ENCODE measurements at regions not wholly inside any gene's neighbourhood (a gene's known extent, or its start where the extent isn't known, plus 50 kb on each side); places are given as distances from the start of the nearest gene placed in this dataset.

DNA sequence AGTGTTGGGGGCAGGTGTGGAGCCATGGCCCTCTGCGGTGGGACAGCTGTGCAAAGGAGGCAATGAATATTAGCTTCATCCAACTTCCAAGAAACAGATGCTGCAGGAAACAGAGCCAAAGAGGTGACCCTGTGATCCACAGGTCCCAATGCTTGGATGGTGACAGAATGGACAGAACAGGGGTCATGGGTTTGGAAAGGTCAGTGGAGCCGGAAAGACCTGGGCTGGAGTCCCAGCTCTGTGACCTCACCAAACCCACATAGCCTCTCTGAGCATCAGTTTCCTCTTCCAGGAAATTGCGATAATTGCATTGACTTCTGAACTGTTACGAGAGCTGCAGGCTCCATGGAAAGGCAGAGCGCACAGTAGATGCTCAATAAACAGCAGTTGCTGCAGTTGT lies 110.2 kb upstream of the GSC start:
- Mint-ChIP-seq H3K9me3 (ENCODE audit: low read depth) (no peaks in the 10 kb centered on the region), H3K27me3 (peaks cover 14% of the 10 kb centered on the region), H3K36me3 (ENCODE audit: insufficient read depth) (no peaks in the 10 kb centered on the region), H3K4me3 (ENCODE audit: low read depth) (no peak overlapping the region), H3K27ac (no peak overlapping the region), H3K4me1 (ENCODE audit: low read depth) (peaks cover 26% of the 10 kb centered on the region)
- TF ChIP-seq, protein P1, sequence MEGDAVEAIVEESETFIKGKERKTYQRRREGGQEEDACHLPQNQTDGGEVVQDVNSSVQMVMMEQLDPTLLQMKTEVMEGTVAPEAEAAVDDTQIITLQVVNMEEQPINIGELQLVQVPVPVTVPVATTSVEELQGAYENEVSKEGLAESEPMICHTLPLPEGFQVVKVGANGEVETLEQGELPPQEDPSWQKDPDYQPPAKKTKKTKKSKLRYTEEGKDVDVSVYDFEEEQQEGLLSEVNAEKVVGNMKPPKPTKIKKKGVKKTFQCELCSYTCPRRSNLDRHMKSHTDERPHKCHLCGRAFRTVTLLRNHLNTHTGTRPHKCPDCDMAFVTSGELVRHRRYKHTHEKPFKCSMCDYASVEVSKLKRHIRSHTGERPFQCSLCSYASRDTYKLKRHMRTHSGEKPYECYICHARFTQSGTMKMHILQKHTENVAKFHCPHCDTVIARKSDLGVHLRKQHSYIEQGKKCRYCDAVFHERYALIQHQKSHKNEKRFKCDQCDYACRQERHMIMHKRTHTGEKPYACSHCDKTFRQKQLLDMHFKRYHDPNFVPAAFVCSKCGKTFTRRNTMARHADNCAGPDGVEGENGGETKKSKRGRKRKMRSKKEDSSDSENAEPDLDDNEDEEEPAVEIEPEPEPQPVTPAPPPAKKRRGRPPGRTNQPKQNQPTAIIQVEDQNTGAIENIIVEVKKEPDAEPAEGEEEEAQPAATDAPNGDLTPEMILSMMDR (IDR thresholded peaks at IDR 0.05; ENCODE audit: unreplicated experiment), result no peak
- DNase-seq (ENCODE audit: low spot score, unreplicated experiment), result no peak

DNA sequence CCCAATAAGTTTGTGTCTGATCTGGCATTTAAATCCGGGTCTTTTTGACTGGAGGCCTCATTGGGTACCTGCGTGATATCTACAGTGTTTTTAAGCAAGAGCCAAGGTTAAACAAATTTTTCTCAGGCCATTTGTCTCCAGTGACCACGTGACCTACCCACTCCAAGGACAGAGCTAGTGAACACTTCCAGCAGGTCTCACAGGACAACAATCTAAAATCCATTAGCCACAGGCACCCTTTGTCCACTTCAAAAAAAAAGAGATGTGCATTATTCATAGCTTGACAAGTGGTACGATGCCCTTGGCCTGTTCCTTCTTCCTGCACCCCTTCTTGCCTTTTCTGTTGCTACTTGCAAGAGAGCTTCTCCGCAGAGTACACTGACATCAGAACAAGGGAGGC lies 109.6 kb upstream of the GSC start:
- Mint-ChIP-seq H3K27ac (no peak overlapping the region), H3K36me3 (ENCODE audit: insufficient read depth) (no peaks in the 10 kb centered on the region), H3K9me3 (ENCODE audit: low read depth) (no peaks in the 10 kb centered on the region), H3K27me3 (peaks cover 11% of the 10 kb centered on the region), H3K4me3 (ENCODE audit: low read depth) (no peak overlapping the region), H3K4me1 (ENCODE audit: low read depth) (peaks cover 21% of the 10 kb centered on the region)
- DNase-seq (ENCODE audit: low spot score, unreplicated experiment), result no peak
- TF ChIP-seq, protein P1 (IDR thresholded peaks at IDR 0.05; ENCODE audit: unreplicated experiment), result no peak

GRCh38 chr14:94876306-94876705 lies 106.4 kb upstream of the GSC start:
- TF ChIP-seq, protein P1 (IDR thresholded peaks at IDR 0.05; ENCODE audit: unreplicated experiment), result no peak
- no peaks in the 10 kb centered on the region for H3K36me3 Mint-ChIP-seq (ENCODE audit: insufficient read depth)

DNA sequence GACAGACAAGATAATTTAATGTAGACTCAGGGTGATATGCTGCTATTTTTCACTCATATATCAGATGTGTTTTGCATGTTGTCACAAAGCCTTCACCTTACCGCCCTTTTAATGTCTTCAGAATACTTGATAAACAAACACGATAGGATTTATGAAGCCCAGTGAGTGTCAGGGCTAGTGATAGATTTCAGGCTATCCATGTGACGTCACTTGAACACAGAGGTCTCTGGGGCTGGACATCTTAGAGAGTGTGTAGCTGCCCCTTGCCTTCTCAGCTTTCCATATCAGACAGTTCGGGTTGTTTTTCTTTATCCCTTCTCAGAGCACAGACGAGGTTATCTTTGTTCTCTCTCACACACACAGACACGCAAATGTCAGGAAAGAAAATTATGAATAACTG lies 105.3 kb upstream of the GSC start:
- TF ChIP-seq, protein P1 (IDR thresholded peaks at IDR 0.05; ENCODE audit: unreplicated experiment), result no peak
- Mint-ChIP-seq H3K27ac (peak overlapping the region; percentile 31), H3K9me3 (ENCODE audit: low read depth) (no peaks in the 10 kb centered on the region), H3K27me3 (peaks cover 8% of the 10 kb centered on the region), H3K4me3 (ENCODE audit: low read depth) (no peak overlapping the region), H3K36me3 (ENCODE audit: insufficient read depth) (no peaks in the 10 kb centered on the region), H3K4me1 (ENCODE audit: low read depth) (peaks cover 21% of the 10 kb centered on the region)
- DNase-seq (ENCODE audit: low spot score, unreplicated experiment), result no peak

More at GRCh38 chr14:94876306-94876705, 106.4 kb upstream of the GSC start:
- DNase-seq (ENCODE audit: low spot score, unreplicated experiment), result no peak
- no peak overlapping the region for H3K4me3 Mint-ChIP-seq (ENCODE audit: low read depth)
- H3K9me3 Mint-ChIP-seq (ENCODE audit: low read depth), result no peaks in the 10 kb centered on the region
- peaks cover 8% of the 10 kb centered on the region for H3K27me3 Mint-ChIP-seq
- peak overlapping the region; percentile 66 for H3K27ac Mint-ChIP-seq
- peaks cover 21% of the 10 kb centered on the region for H3K4me1 Mint-ChIP-seq (ENCODE audit: low read depth)

DNA sequence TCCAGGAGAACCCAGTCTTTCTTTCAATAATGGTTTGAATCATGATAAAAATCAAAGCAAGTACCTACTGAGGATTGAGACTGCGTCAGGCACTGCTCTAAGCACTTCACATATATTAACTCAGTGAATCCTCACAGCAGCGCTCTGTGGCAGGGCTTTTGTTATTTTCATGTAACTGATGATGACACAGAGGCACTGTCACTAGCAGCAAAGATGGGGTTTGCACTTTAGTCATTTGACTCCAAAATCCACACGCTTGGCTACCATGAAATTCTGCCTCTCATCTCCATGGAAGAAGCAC lies 98.8 kb upstream of the GSC start:
- TF ChIP-seq, protein P1 (IDR thresholded peaks at IDR 0.05; ENCODE audit: unreplicated experiment), result no peak
- Mint-ChIP-seq H3K27ac (no peak overlapping the region), H3K4me1 (ENCODE audit: low read depth) (peaks cover 1% of the 10 kb centered on the region), H3K4me3 (ENCODE audit: low read depth) (no peak overlapping the region), H3K9me3 (ENCODE audit: low read depth) (no peaks in the 10 kb centered on the region), H3K27me3 (peaks cover 19% of the 10 kb centered on the region), H3K36me3 (ENCODE audit: insufficient read depth) (no peaks in the 10 kb centered on the region)
- no peak for DNase-seq (ENCODE audit: low spot score, unreplicated experiment)

Data from progenitor cell of endocrine pancreas (in vitro differentiated cells).